ENCODE measurements at regions not wholly inside any gene's neighbourhood (a gene's known extent, or its start where the extent isn't known, plus 50 kb on each side); places are given as distances from the start of the nearest gene placed in this dataset.

DNA sequence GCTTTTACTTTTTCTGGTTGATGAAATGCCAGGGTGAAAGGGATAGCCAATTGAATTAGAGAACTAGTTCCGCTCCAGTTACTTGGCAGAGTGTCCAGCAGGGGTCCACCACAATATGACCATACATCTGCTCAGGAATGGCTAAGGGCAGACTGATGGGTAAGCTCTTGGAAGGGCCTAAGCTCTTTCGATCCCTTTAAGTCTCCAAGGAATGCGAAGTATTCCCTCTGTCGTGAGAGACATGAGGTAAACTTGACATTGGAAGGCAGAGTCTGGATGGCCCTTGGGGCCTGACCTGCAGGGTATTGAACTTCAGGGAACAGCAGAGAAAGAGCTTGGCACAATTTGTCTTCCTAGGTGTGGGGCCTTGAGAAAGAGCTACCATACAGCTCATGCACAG is 805.8 kb downstream of the PLOD2 start:
- TF ChIP-seq, protein P1, sequence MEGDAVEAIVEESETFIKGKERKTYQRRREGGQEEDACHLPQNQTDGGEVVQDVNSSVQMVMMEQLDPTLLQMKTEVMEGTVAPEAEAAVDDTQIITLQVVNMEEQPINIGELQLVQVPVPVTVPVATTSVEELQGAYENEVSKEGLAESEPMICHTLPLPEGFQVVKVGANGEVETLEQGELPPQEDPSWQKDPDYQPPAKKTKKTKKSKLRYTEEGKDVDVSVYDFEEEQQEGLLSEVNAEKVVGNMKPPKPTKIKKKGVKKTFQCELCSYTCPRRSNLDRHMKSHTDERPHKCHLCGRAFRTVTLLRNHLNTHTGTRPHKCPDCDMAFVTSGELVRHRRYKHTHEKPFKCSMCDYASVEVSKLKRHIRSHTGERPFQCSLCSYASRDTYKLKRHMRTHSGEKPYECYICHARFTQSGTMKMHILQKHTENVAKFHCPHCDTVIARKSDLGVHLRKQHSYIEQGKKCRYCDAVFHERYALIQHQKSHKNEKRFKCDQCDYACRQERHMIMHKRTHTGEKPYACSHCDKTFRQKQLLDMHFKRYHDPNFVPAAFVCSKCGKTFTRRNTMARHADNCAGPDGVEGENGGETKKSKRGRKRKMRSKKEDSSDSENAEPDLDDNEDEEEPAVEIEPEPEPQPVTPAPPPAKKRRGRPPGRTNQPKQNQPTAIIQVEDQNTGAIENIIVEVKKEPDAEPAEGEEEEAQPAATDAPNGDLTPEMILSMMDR (IDR thresholded peaks at IDR 0.05) = no peak
- TF ChIP-seq POLR2A (IDR thresholded peaks at IDR 0.05) (no peak), POLR2AphosphoS5 (IDR thresholded peaks at IDR 0.05) (no peak)

All from sigmoid colon (tissue), 4 donors.